Endothelial cell of umbilical vein (primary cell): ENCODE measurements at regions not wholly inside any gene's neighbourhood (a gene's known extent, or its start where the extent isn't known, plus 50 kb on each side); places are given as distances from the start of the nearest gene placed in this dataset.

Experiments
- CTCF ChIP-seq, 2 donors: IDR thresholded peaks; 1 replicate in 1 of 2; 2 replicates in 1 of 2; pipeline ENCODE4 v1.5.1; 2011; ENCODE audit warnings: low read length in 2 of 2, mild to moderate bottlenecking in 2 of 2, moderate library complexity in 2 of 2, control low read depth in 1 of 2, inconsistent platforms in 1 of 2, low read depth in 1 of 2; ENCODE audit not compliant: insufficient read depth in 1 of 2; ENCODE audit errors: extremely low read depth in 1 of 2
- POLR2A ChIP-seq: IDR thresholded peaks from 2 replicates; pipeline ENCODE4 v1.6.1; 2012; ENCODE audit warnings: low read depth, mild to moderate bottlenecking, control low read depth, low read length

GRCh38 chr22:22745225-22746060 lies 101.0 kb downstream of the GGTLC2 start:
- TF ChIP-seq POLR2A (no peak), CTCF (IDR thresholded peaks at IDR 0.05; ENCODE audit: extremely low read depth in 1 of 2, insufficient read depth in 1 of 2, low read depth in 1 of 2, low read length in 2 of 2) (peak; percentile 41 to 70)
